Mesenchymal stem cell (in vitro differentiated cells and primary cell): ENCODE measurements at regions not wholly inside any gene's neighbourhood (a gene's known extent, or its start where the extent isn't known, plus 50 kb on each side); places are given as distances from the start of the nearest gene placed in this dataset.

Source experiments
- DNase-seq: peaks from one replicate; pipeline ENCODE4 v3.0.0-alpha.2; 2013
- H2AFZ ChIP-seq: one replicate; pipeline ENCODE4 v1.6.1; 2013; ENCODE audit warnings: low read depth, mild to moderate bottlenecking, control low read depth, inconsistent platforms, low read length, moderate library complexity
- H2AK5ac ChIP-seq: 2 replicates; pipeline ENCODE4 v1.6.1; 2013; ENCODE audit warnings: low read length, moderate library complexity, mild to moderate bottlenecking, inconsistent platforms; ENCODE audit not compliant: severe bottlenecking
- H2BK120ac ChIP-seq: one replicate; pipeline ENCODE4 v1.6.1; 2013; ENCODE audit warnings: low read depth, mild to moderate bottlenecking, inconsistent platforms, low read length, moderate library complexity
- H2BK12ac ChIP-seq, 2 experiments: one replicate each; pipeline ENCODE4 v1.6.1; 2013; ENCODE audit warnings: inconsistent platforms in 2 of 2, low read length in 2 of 2, mild to moderate bottlenecking in 2 of 2, moderate library complexity in 2 of 2, control low read depth in 1 of 2
- H2BK15ac ChIP-seq: one replicate; pipeline ENCODE4 v1.6.1; 2013; ENCODE audit warnings: mild to moderate bottlenecking, low read depth, inconsistent platforms; ENCODE audit not compliant: poor library complexity, severe bottlenecking
- H2BK5ac ChIP-seq: 2 replicates; pipeline ENCODE4 v1.6.1; 2013; ENCODE audit warnings: low read depth, mild to moderate bottlenecking, low read length, control low read depth, inconsistent platforms; ENCODE audit not compliant: poor library complexity, severe bottlenecking
- H3K14ac ChIP-seq, 2 experiments: one replicate each; pipeline ENCODE4 v1.6.1; 2013; ENCODE audit warnings: inconsistent platforms in 2 of 2, low read length in 2 of 2, control low read depth in 1 of 2, mild to moderate bottlenecking in 1 of 2, moderate library complexity in 1 of 2
- H3K18ac ChIP-seq, 2 experiments: one replicate each; pipeline ENCODE4 v1.6.1; 2013; ENCODE audit warnings: inconsistent platforms in 2 of 2, low read length in 2 of 2, control low read depth in 1 of 2, low read depth in 1 of 2, mild to moderate bottlenecking in 1 of 2
- H3K23ac ChIP-seq, 2 experiments: one replicate each; pipeline ENCODE4 v1.6.1; 2013; ENCODE audit warnings: inconsistent platforms in 2 of 2, low read length in 2 of 2, mild to moderate bottlenecking in 2 of 2, moderate library complexity in 2 of 2, control low read depth in 1 of 2
- H3K27ac ChIP-seq: 2 replicates; pipeline ENCODE4 v1.5.1; 2013; ENCODE audit warnings: mild to moderate bottlenecking, moderate library complexity, low read length, control low read depth, inconsistent platforms; ENCODE audit not compliant: poor library complexity, severe bottlenecking
- H3K27me3 ChIP-seq, 2 experiments: 2 replicates each; pipeline versions ENCODE4 v1.6.1 to v1.7.0; 2013; ENCODE audit warnings: low read length in 2 of 2, mild to moderate bottlenecking in 2 of 2, moderate library complexity in 2 of 2, control low read depth in 1 of 2, inconsistent platforms in 1 of 2; ENCODE audit not compliant: control insufficient read depth in 1 of 2, insufficient read depth in 1 of 2
- H3K36me3 ChIP-seq, 2 experiments: 2 replicates each; pipeline versions ENCODE4 v1.6.1 to v1.7.0; 2013; ENCODE audit warnings: low read length in 2 of 2, control low read depth in 1 of 2, inconsistent platforms in 1 of 2, low read depth in 1 of 2, mild to moderate bottlenecking in 1 of 2; ENCODE audit not compliant: insufficient read depth in 2 of 2, control insufficient read depth in 1 of 2
- H3K4ac ChIP-seq, 2 experiments: one replicate each; pipeline ENCODE4 v1.6.1; 2013; ENCODE audit warnings: inconsistent platforms in 2 of 2, low read length in 2 of 2, mild to moderate bottlenecking in 2 of 2, moderate library complexity in 2 of 2, control low read depth in 1 of 2, low read depth in 1 of 2
- H3K4me1 ChIP-seq: 2 replicates; pipeline ENCODE4 v1.6.1; 2013; ENCODE audit warnings: low read depth, low read length, control low read depth; ENCODE audit not compliant: control insufficient read depth, insufficient read depth
- H3K4me2 ChIP-seq: 2 replicates; pipeline ENCODE4 v1.6.1; 2013; ENCODE audit warnings: low read length, mild to moderate bottlenecking, inconsistent platforms; ENCODE audit not compliant: poor library complexity, severe bottlenecking
- H3K4me3 ChIP-seq, 2 experiments: 2 replicates each; pipeline versions ENCODE4 v1.5.1 to v1.7.0; 2013; ENCODE audit warnings: low read length in 2 of 2, mild to moderate bottlenecking in 2 of 2, control low read depth in 1 of 2, low read depth in 1 of 2; ENCODE audit not compliant: insufficient read depth in 1 of 2
- H3K79me1 ChIP-seq: replicated peaks from 2 replicates; pipeline ENCODE4 v1.6.1; 2013; ENCODE audit warnings: mild to moderate bottlenecking, control low read depth, low read length, inconsistent platforms; ENCODE audit not compliant: poor library complexity, severe bottlenecking
- H3K9ac ChIP-seq: 2 replicates; pipeline ENCODE4 v1.7.0; 2013; ENCODE audit warnings: mild to moderate bottlenecking, low read length, moderate library complexity
- H3K9me3 ChIP-seq: 2 replicates; pipeline ENCODE4 v1.7.0; 2013; ENCODE audit warnings: mild to moderate bottlenecking, low read length; ENCODE audit not compliant: control insufficient read depth
- H4K8ac ChIP-seq: one replicate; pipeline ENCODE4 v1.6.1; 2013; ENCODE audit warnings: inconsistent platforms, mild to moderate bottlenecking, low read length, moderate library complexity
- H4K91ac ChIP-seq: one replicate; pipeline ENCODE4 v1.6.1; 2013; ENCODE audit warnings: mild to moderate bottlenecking, low read length, inconsistent platforms
- WGBS: methylation state at CpG from one replicate; pipeline ENCODE4 v1.1.7; 2013; ENCODE audit warnings: mixed read lengths; 5-methylcytosine and 5-hydroxymethylcytosine counted together

GRCh38 chr22:48451891-48452290, 1375.8 kb downstream of the BRD1 start:
- no peaks in the 10 kb centered on the region for H3K4me1 ChIP-seq
- H2AFZ ChIP-seq = no peak overlapping the region
- WGBS = 86% methylated on average over 11 of the region's 11 CpGs
- H4K8ac ChIP-seq = no peak overlapping the region
- peaks cover 0 to 24% of the 10 kb centered on the region in 2 experiments for H3K27me3 ChIP-seq
- H3K4me2 ChIP-seq = no peak overlapping the region
- H2BK120ac ChIP-seq = no peak overlapping the region
- H3K79me1 ChIP-seq = no peaks in the 10 kb centered on the region
- H3K18ac ChIP-seq = no peak overlapping the region
- no peaks in the 10 kb centered on the region for H3K36me3 ChIP-seq
- H2BK5ac ChIP-seq = no peak overlapping the region
- H3K4ac ChIP-seq = no peak overlapping the region
- no peak overlapping the region for H3K4me3 ChIP-seq
- no peak overlapping the region for H3K27ac ChIP-seq
- peaks cover 4% of the 10 kb centered on the region for H3K9me3 ChIP-seq
- H2AK5ac ChIP-seq = no peak overlapping the region
- no peak overlapping the region for H3K9ac ChIP-seq
- no peak overlapping the region for H3K14ac ChIP-seq
- H4K91ac ChIP-seq = no peak overlapping the region
- no peak overlapping the region for H2BK15ac ChIP-seq
- H2BK12ac ChIP-seq = no peak overlapping the region
- DNase-seq = no peak
- no peak overlapping the region for H3K23ac ChIP-seq

- Histone ChIP-seq H2BK120ac (no peak overlapping the region), H3K18ac (no peak overlapping the region), H3K4me1 (no peaks in the 10 kb centered on the region), H4K8ac (no peak overlapping the region), H3K9ac (no peak overlapping the region), H3K4ac (no peak overlapping the region), H2AK5ac (no peak overlapping the region), H3K27me3 (peaks cover 0 to 24% of the 10 kb centered on the region in 2 experiments), H3K36me3 (no peaks in the 10 kb centered on the region), H3K4me3 (no peak overlapping the region), H3K79me1 (no peaks in the 10 kb centered on the region), H2BK12ac (no peak overlapping the region), H3K9me3 (peaks cover 4% of the 10 kb centered on the region), H2BK5ac (no peak overlapping the region), H2BK15ac (no peak overlapping the region), H4K91ac (no peak overlapping the region), H2AFZ (no peak overlapping the region), H3K23ac (no peak overlapping the region), H3K4me2 (no peak overlapping the region), H3K14ac (no peak overlapping the region), H3K27ac (no peak overlapping the region)
- DNase-seq = no peak
- 76% methylated on average over 8 of the region's 13 CpGs for WGBS
Observed at GRCh38 chr22:48450188-48450825, 1377.4 kb downstream of the BRD1 start.

GRCh38 chr22:48449466-48450187, 1378.0 kb downstream of the BRD1 start:
- WGBS = 75% methylated on average over 15 of the region's 15 CpGs
- Histone ChIP-seq H2BK5ac (no peak overlapping the region), H3K9me3 (peaks cover 4% of the 10 kb centered on the region)

GRCh38 chr22:48448821-48449220, 1378.9 kb downstream of the BRD1 start:
- 83% methylated on average over 7 of the region's 7 CpGs for WGBS
- no peak overlapping the region for H2AK5ac ChIP-seq

More at GRCh38 chr22:48449466-48450187, 1378.0 kb downstream of the BRD1 start:
- no peak overlapping the region for H3K4ac ChIP-seq
- no peak overlapping the region for H3K27ac ChIP-seq
- no peak overlapping the region for H3K4me2 ChIP-seq
- no peak overlapping the region for H4K91ac ChIP-seq
- H3K18ac ChIP-seq = no peak overlapping the region
- no peak for DNase-seq
- no peak overlapping the region for H2BK15ac ChIP-seq
- H2AFZ ChIP-seq = no peak overlapping the region
- no peaks in the 10 kb centered on the region for H3K36me3 ChIP-seq
- no peaks in the 10 kb centered on the region for H3K79me1 ChIP-seq
- H3K14ac ChIP-seq = no peak overlapping the region
- no peak overlapping the region for H4K8ac ChIP-seq
- no peak overlapping the region for H3K9ac ChIP-seq
- no peak overlapping the region for H2BK120ac ChIP-seq
- H3K23ac ChIP-seq = no peak overlapping the region
- peaks cover 0 to 22% of the 10 kb centered on the region in 2 experiments for H3K27me3 ChIP-seq
- no peak overlapping the region for H2AK5ac ChIP-seq
- no peak overlapping the region for H3K4me3 ChIP-seq
- H3K4me1 ChIP-seq = no peaks in the 10 kb centered on the region
- H2BK12ac ChIP-seq = no peak overlapping the region

More at GRCh38 chr22:48448821-48449220, 1378.9 kb downstream of the BRD1 start:
- Histone ChIP-seq H3K18ac (no peak overlapping the region), H4K8ac (no peak overlapping the region), H3K79me1 (no peaks in the 10 kb centered on the region), H3K23ac (no peak overlapping the region), H2BK5ac (no peak overlapping the region), H3K4me1 (no peaks in the 10 kb centered on the region), H2BK15ac (no peak overlapping the region), H3K14ac (no peak overlapping the region), H4K91ac (no peak overlapping the region), H3K4ac (no peak overlapping the region), H3K36me3 (no peaks in the 10 kb centered on the region), H3K27ac (no peak overlapping the region), H2BK120ac (no peak overlapping the region), H2AFZ (no peak overlapping the region), H3K9me3 (peaks cover 4% of the 10 kb centered on the region), H3K27me3 (peaks cover 0 to 24% of the 10 kb centered on the region in 2 experiments), H3K4me2 (no peak overlapping the region), H2BK12ac (no peak overlapping the region), H3K4me3 (no peak overlapping the region), H3K9ac (no peak overlapping the region)
- no peak for DNase-seq
